ENCODE measurements at regions not wholly inside any gene's neighbourhood (a gene's known extent, or its start where the extent isn't known, plus 50 kb on each side); places are given as distances from the start of the nearest gene placed in this dataset.

- TF ChIP-seq EZH2 (IDR thresholded peaks at IDR 0.05; ENCODE audit: borderline replicate concordance, low read depth, low read length, poor library complexity, severe bottlenecking) (no peak), CTCF (conservative IDR thresholded peaks at IDR 0.05; ENCODE audit: low read depth, low read length) (no peak)
These were observed 102.2 kb downstream of the RASSF9 start for GRCh38 chr12:85733984-85734383.

Data from A673 (cell line).